GM10248 (cell line): ENCODE measurements at regions not wholly inside any gene's neighbourhood (a gene's known extent, or its start where the extent isn't known, plus 50 kb on each side); places are given as distances from the start of the nearest gene placed in this dataset.

Experiments
- CTCF ChIA-PET: fragments of 300-600 bp; sonication (Branson Sonifier 250); formaldehyde crosslinking; extraction: SDS; loops from one replicate; lab custom pipeline; 2021; ENCODE audit warnings: antibody characterized with exemption; lab: Yijun Ruan, JAX
- POLR2A ChIA-PET: fragments of 350-650 bp; sonication (Branson Sonifier 250); formaldehyde crosslinking; extraction: SDS; loops from one replicate; lab custom pipeline; 2020; ENCODE audit warnings: antibody characterized with exemption; lab: Yijun Ruan, JAX
- DNase-seq: peaks from one replicate; pipeline ENCODE4 v3.0.0; 2012; ENCODE audit errors: extremely low spot score
- CTCF ChIP-seq: IDR thresholded peaks from 2 replicates; pipeline ENCODE4 v1.5.1; 2012; ENCODE audit warnings: mild to moderate bottlenecking, low read depth; ENCODE audit errors: extremely low read depth, missing control alignments, control extremely low read depth

DNA sequence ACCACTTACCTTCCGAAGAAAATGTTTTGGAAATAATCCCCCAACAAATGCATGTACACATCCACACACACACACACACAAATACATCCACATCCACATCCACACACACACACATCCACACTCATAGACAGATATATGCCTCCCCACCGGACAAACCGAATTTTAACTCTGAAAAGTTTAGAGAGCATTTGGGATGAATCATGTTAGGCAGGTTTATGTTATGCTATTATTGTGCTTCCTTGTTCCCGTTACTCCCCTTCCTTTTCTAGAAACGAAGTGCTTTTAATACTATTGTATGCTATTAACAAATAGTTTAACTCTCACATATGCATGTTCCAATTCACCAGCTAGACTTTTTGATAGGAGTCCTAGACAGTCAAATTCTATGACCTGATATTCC is 91.5 kb downstream of the FAS start:
- ChIA-PET CTCF (interaction anchor here (1.3 to 3.2 kb wide), 2 partner anchors 11 kb away, joined by 4 to 12 read pairs; no protein-coding TSS in a partner anchor), POLR2A (no interaction called here)
- DNase-seq: no peak
- TF ChIP-seq CTCF: no peak

- no peak for DNase-seq
- POLR2A ChIA-PET: interaction anchor here (0.6 kb wide), 1 partner anchor 262 kb away, joined by 3 read pairs; no protein-coding TSS in a partner anchor
These were observed 90.1 kb downstream of the FAS start for GRCh38 chr10:89080660-89081059.

DNA sequence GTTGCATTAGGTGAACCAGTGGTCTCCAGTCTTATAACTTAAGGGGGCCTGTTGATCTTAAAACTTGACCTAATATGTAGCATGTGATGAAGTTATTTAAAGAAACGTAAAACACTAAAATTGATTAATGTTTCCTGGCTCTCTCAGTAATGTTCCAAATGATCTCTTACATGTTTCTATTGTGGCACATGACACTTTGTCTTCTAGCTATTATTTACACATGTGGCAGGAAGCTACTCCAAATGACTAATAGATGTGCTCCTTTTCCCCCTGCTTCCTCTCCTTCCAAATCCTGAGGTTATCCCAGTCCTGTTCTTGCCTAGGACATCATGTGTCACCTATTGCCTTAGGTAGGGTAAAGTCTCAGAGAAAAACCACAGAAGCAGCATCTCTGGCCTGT is 89.4 kb downstream of the FAS start:
- POLR2A ChIA-PET: no interaction called here

More at GRCh38 chr10:89080660-89081059, 90.1 kb downstream of the FAS start:
- no peak for TF ChIP-seq CTCF
- CTCF ChIA-PET: interaction anchor here (0.8 to 3.2 kb wide), 2 partner anchors 10 to 14 kb away, joined by 3 to 12 read pairs; no protein-coding TSS in a partner anchor

GRCh38 chr10:89078724-89079672 is 88.4 kb downstream of the FAS start:
- no peak for DNase-seq
- ChIA-PET POLR2A (no interaction called here), CTCF (interaction anchor here (1.0 to 3.2 kb wide), 2 partner anchors 8 kb away, joined by 4 to 12 read pairs; no protein-coding TSS in a partner anchor)
- TF ChIP-seq CTCF: no peak

More for the DNA sequence above, 89.4 kb downstream of the FAS start:
- CTCF ChIA-PET: interaction anchor here (3.2 kb wide), 1 partner anchor 9 kb away, joined by 12 read pairs; no protein-coding TSS in a partner anchor
- no peak for DNase-seq
- no peak for TF ChIP-seq CTCF

GRCh38 chr10:89076120-89076519 is 85.5 kb downstream of the FAS start:
- DNase-seq: no peak
- ChIA-PET CTCF (interaction anchor here (1.1 to 1.5 kb wide), 4 partner anchors 9 to 73 kb away, joined by 3 to 5 read pairs (median 4); no protein-coding TSS in a partner anchor), POLR2A (no interaction called here)
- TF ChIP-seq CTCF: no peak

GRCh38 chr10:89075631-89076030 is 85.0 kb downstream of the FAS start:
- POLR2A ChIA-PET: no interaction called here

More at GRCh38 chr10:89075631-89076030, 85.0 kb downstream of the FAS start:
- no peak for TF ChIP-seq CTCF
- DNase-seq: no peak
- CTCF ChIA-PET: interaction anchor here (1.1 to 1.4 kb wide), 2 partner anchors 9 to 11 kb away, joined by 4 to 5 read pairs; no protein-coding TSS in a partner anchor
